Stimulated activated naive CD8-positive, alpha-beta T cell treated with anti-CD3 and anti-CD28 coated beads, Interleukin-15, Interleukin-2, amounts not matched to agents 100 ng/mL and 50 ng/mL, for 24 hours (primary cell): ENCODE measurements at regions not wholly inside any gene's neighbourhood (a gene's known extent, or its start where the extent isn't known, plus 50 kb on each side); places are given as distances from the start of the nearest gene placed in this dataset.

ENCODE experiments used
- H3K27ac Mint-ChIP-seq: one replicate; pipeline ENCODE4 v1.8.0; 2021; ENCODE audit warnings: mild to moderate bottlenecking, mixed read lengths
- H3K27me3 Mint-ChIP-seq: one replicate; pipeline ENCODE4 v1.8.0; 2021; ENCODE audit warnings: mixed read lengths
- H3K36me3 Mint-ChIP-seq: one replicate; pipeline ENCODE4 v1.8.0; 2021; ENCODE audit warnings: low read depth, mixed read lengths
- H3K4me1 Mint-ChIP-seq: one replicate; pipeline ENCODE4 v1.8.0; 2021; ENCODE audit warnings: low read depth, mixed read lengths
- H3K4me3 Mint-ChIP-seq: one replicate; pipeline ENCODE4 v1.8.0; 2021; ENCODE audit warnings: mild to moderate bottlenecking, mixed read lengths
- H3K9me3 Mint-ChIP-seq: one replicate; pipeline ENCODE4 v1.8.0; 2021; ENCODE audit warnings: mixed read lengths

GRCh38 chr22:26732284-26732683 is 74.9 kb downstream of the MIAT start:
- Mint-ChIP-seq H3K27ac (no peak overlapping the region), H3K27me3 (no peaks in the 10 kb centered on the region), H3K4me1 (no peaks in the 10 kb centered on the region), H3K9me3 (no peaks in the 10 kb centered on the region), H3K4me3 (no peak overlapping the region), H3K36me3 (peaks cover 46% of the 10 kb centered on the region)

DNA sequence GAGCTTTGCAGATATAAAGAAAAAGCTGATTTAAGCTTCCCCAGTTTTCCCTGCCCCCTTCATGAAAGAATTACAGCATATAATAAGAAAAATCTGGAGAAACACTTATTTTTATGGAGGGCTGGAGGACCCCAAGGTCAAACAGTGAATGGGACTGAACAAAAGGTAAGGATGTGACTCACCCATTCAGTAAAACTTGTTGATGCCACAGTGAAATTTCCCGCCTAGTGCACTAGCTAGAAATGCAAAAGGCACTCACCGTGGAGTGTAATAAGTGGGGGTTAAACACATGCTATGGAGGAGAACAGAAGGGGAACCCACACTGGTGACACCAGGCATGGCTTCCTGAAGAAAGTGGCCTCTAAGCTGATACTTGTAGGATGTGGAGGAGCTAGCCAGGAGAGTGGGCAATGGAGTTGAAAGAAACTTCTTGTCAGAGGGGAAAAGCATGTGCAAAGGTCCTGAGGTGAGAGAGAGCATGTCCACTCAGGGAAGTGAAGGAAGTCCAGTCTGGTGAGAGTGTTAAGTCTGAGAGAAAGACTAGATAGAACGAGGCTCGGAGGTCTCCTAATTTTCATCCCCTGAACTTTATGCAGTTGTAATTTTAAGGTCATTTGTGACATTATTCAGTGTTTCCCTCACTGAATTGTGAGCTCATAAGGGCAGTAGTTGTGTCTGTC is 77.1 kb downstream of the MIAT start:
- Mint-ChIP-seq H3K4me3 (no peak overlapping the region), H3K9me3 (no peaks in the 10 kb centered on the region), H3K27ac (no peak overlapping the region), H3K4me1 (no peaks in the 10 kb centered on the region), H3K36me3 (peaks cover 36% of the 10 kb centered on the region), H3K27me3 (no peaks in the 10 kb centered on the region)

DNA sequence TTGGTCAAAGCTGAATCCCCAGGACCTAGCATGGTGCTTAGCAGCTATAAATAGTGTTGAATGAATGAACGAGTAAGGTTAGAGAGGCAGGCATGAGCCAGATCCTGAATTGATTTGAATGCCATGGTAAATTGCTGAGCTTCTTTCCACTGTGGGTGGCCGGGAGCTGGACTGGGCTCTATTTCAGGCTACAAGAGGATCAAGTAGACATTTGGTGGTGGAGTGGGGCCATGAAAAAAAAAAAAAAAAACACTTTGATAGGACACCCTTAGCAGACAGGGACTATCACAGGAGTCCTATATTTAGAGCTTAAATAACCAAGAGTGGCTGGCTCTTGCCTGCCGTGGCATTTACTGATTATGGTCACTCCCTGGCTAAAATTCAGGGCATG is 77.6 kb downstream of the MIAT start:
- Mint-ChIP-seq H3K9me3 (no peaks in the 10 kb centered on the region), H3K4me3 (no peak overlapping the region), H3K36me3 (peaks cover 36% of the 10 kb centered on the region), H3K4me1 (no peaks in the 10 kb centered on the region), H3K27ac (no peak overlapping the region), H3K27me3 (no peaks in the 10 kb centered on the region)

- Mint-ChIP-seq H3K36me3 (peaks cover 33% of the 10 kb centered on the region), H3K4me3 (no peak overlapping the region)
Observed at GRCh38 chr22:26737262-26737661, 79.9 kb downstream of the MIAT start.

DNA sequence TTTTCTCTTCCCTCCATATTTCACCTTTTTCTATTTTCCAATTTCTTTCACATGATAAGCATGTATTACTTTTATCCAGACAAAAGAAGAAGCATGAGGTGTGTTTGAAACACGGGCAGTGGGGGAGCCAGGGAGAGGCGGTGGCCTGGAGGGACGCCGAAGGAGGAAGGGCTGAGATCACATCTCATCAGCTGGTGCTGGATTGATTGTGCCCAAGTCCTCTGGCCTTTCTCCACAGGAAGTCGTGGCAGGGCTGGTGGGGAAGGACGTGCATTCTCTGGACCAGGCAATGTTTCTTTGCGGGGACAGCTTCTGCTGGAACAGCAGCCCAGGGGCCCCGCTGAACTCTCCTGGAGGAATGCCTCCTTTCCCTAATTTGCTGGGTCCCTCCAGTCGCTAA is 82.9 kb downstream of the MIAT start:
- no peak overlapping the region for H3K4me3 Mint-ChIP-seq
- no peaks in the 10 kb centered on the region for H3K27me3 Mint-ChIP-seq
- H3K4me1 Mint-ChIP-seq = no peaks in the 10 kb centered on the region
- no peak overlapping the region for H3K27ac Mint-ChIP-seq
- peaks cover 14% of the 10 kb centered on the region for H3K36me3 Mint-ChIP-seq
- no peaks in the 10 kb centered on the region for H3K9me3 Mint-ChIP-seq

More at GRCh38 chr22:26737262-26737661, 79.9 kb downstream of the MIAT start:
- Mint-ChIP-seq H3K27me3 (no peaks in the 10 kb centered on the region), H3K27ac (no peak overlapping the region), H3K4me1 (no peaks in the 10 kb centered on the region), H3K9me3 (no peaks in the 10 kb centered on the region)

GRCh38 chr22:26743149-26743548 is 85.8 kb downstream of the MIAT start:
- no peaks in the 10 kb centered on the region for H3K9me3 Mint-ChIP-seq
- H3K27me3 Mint-ChIP-seq = no peaks in the 10 kb centered on the region
- H3K4me3 Mint-ChIP-seq = no peak overlapping the region
- peaks cover 7% of the 10 kb centered on the region for H3K36me3 Mint-ChIP-seq
- no peak overlapping the region for H3K27ac Mint-ChIP-seq
- no peaks in the 10 kb centered on the region for H3K4me1 Mint-ChIP-seq

GRCh38 chr22:26744892-26745808 is 87.8 kb downstream of the MIAT start:
- Mint-ChIP-seq H3K4me1 (no peaks in the 10 kb centered on the region), H3K36me3 (peaks cover 7% of the 10 kb centered on the region), H3K9me3 (no peaks in the 10 kb centered on the region), H3K4me3 (no peak overlapping the region), H3K27ac (no peak overlapping the region), H3K27me3 (no peaks in the 10 kb centered on the region)

DNA sequence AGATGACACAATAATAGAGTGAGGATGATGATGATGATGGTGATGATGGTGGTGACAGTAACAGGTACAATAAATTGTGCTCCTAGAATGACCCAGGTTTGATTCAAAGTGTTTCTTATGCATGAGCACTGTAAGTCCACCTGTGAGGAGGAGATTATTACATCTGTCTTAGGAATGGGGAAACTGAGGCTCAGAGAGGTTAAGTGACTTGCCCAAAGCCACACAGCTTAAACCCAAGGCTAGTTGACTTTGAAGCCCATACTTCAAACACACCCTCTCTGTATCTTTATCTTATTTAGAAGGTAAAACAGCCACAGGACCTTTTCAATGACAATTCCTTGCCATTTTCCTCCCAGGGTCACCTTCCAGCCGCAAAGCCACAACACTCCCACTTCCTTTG is 88.9 kb downstream of the MIAT start:
- H3K27ac Mint-ChIP-seq = no peak overlapping the region
- H3K9me3 Mint-ChIP-seq = no peaks in the 10 kb centered on the region
- H3K27me3 Mint-ChIP-seq = no peaks in the 10 kb centered on the region
- H3K36me3 Mint-ChIP-seq = peaks cover 7% of the 10 kb centered on the region
- no peak overlapping the region for H3K4me3 Mint-ChIP-seq
- no peaks in the 10 kb centered on the region for H3K4me1 Mint-ChIP-seq

DNA sequence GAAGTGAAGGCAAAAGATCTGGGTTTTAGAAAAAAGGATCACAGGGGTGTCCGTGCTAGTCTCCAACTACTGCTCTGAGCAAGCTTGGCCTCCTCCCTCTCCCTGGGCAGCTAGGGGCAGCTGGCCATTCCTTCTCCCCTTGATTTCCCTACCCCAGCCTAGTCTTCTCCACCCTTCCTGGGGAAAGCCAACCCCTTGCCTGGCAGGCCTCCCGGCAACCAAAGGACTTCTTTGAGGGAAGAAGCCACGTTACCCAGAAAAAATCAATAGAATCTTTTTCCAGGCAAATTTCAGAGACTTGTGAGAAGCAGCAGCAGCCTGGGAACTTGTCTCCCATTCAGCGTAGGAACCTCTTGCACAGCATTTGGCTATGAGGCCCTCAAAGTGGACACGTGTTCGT is 91.5 kb downstream of the MIAT start:
- Mint-ChIP-seq H3K36me3 (no peaks in the 10 kb centered on the region), H3K27ac (no peak overlapping the region), H3K4me3 (no peak overlapping the region), H3K27me3 (no peaks in the 10 kb centered on the region), H3K4me1 (no peaks in the 10 kb centered on the region), H3K9me3 (no peaks in the 10 kb centered on the region)

DNA sequence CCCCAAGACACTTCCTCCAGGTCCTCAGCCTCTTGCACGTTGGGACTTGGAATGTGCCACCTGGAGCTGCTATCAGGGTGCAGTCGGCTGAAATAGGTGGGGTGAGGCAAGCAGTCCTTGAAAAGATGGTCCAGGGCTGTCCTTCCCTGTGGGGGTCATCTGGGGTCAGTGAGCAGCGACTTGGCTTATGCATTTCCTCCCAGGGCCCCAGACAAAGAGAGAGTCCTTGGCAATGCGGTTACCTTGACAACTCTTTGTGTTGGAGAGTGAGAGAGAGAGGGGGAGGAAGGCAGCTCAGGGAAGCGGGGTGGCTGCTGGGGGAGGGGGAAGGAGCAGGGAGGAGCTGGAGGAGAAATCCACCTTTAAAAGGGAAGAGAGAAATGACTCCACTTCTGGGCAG is 93.8 kb downstream of the MIAT start:
- Mint-ChIP-seq H3K4me3 (no peak overlapping the region), H3K36me3 (no peaks in the 10 kb centered on the region), H3K9me3 (no peaks in the 10 kb centered on the region), H3K27ac (no peak overlapping the region), H3K27me3 (no peaks in the 10 kb centered on the region), H3K4me1 (no peaks in the 10 kb centered on the region)

DNA sequence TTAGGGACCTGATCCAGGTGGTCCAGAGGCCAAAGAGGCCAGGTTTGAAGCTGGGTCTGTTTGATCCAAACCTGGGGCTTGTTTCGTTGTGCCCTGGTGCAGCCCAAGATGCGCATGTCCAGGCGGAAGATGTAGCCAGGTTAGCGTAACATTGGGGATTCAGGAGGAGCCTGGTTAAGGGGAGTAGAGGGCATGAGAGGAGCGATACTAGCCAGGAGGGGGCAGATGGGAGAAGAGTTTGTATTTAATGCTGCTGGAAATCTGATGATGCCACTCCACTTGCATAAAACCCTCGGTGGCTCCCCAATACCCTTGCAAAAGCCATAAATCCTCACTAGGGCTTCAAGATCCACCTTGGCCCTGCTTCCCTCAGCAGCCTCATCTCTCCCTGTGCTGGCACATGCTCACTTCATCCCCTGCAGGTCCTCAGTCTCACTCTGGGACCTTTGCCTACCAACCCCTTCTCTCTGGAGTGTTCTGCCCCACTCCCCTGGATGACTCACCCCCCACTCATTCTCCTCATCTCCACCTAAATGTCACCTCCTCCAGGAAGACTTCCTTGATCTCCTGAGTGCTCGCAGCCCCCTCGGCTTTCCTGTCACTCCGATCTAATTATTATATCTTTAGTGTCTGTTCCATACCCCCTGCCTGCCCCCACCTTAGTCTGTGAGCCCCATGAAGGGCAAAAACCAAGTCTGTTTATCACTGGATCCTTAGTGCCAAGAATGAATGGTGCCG is 95.9 kb downstream of the MIAT start:
- H3K4me3 Mint-ChIP-seq = no peak overlapping the region
- no peak overlapping the region for H3K27ac Mint-ChIP-seq
- no peaks in the 10 kb centered on the region for H3K9me3 Mint-ChIP-seq
- H3K36me3 Mint-ChIP-seq = no peaks in the 10 kb centered on the region
- H3K27me3 Mint-ChIP-seq = no peaks in the 10 kb centered on the region
- H3K4me1 Mint-ChIP-seq = no peaks in the 10 kb centered on the region

DNA sequence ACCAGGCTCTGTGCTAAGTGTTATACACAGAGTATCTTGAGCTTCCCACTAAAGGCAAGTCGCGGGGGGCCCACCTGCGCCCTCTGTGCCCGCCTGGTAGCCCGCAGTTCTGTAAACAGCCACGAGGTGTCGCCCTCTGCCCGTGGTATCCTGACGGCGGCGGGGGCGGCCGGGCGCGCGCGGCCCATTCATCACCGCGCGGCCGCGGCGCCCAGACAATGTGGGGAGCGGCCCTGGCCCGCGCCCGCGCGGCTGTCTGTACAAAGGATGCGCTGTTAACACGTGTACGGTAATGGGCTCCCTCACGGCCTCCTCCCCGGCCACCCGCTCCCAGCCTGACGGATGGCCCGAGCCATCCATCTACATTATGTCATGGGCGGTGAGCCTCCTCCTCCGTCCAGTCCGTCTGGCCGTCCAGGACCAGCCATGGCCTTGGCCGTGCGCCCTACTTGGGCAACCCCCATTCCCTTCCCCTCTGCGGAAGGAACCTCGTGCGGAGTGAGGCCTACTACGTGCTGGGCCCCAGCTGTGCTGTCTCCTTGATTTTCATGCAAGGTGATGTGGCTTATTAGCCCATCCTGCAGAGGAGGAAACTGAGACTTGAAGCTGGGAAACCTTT is 99.4 kb downstream of the MIAT start:
- Mint-ChIP-seq H3K9me3 (no peaks in the 10 kb centered on the region), H3K27ac (no peak overlapping the region), H3K4me3 (peak overlapping the region; percentile 49), H3K27me3 (no peaks in the 10 kb centered on the region), H3K36me3 (no peaks in the 10 kb centered on the region), H3K4me1 (no peaks in the 10 kb centered on the region)

GRCh38 chr22:26757496-26757895 is 100.1 kb downstream of the MIAT start:
- H3K27me3 Mint-ChIP-seq = no peaks in the 10 kb centered on the region
- H3K4me3 Mint-ChIP-seq = no peak overlapping the region
- H3K9me3 Mint-ChIP-seq = no peaks in the 10 kb centered on the region
- no peaks in the 10 kb centered on the region for H3K36me3 Mint-ChIP-seq
- H3K27ac Mint-ChIP-seq = no peak overlapping the region
- no peaks in the 10 kb centered on the region for H3K4me1 Mint-ChIP-seq

DNA sequence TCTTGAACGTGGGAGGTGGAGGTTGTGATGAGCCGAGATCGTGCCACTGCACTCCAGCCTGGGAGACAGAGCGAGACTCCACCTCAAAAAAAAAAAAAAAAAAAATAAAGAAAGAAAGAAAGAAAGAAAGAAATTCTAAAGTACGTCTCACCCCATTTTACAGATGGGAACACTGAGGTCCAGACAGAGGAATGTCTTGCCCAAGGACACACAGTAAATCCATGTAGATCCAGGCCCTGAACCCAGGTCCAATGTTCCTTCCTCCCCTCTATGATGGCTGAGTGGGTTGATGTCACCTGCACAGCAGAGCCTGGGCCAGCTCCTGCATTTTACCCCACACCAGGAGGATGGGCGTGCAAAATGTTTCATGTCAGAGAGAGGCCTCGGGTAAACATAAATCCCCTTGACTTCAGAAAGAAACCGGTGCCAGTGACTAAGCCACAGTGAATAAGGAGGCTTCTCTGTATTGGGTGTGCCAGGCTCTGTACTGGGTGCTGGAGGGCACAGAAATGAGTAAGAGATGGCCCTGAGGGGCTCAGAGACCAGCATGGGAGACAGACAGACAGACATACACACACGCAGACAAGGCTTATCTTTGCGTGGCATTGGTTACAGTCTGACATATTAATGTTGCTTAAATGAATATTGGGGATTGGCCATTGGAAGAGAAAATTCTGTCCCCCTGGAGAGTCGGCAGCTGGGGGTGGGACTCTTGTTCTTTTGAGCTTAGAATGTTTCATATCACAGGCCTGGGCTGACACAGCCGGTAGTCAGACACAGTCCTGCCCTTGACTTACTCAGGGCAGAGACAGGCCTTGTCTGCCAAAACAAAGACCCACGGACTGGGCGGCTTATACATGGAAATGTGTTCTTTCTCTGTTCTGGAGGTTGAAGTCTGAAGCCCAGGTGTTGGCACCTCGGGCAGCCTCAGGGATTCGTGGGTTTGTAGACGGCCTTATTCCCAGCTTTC is 105.4 kb downstream of the MIAT start:
- no peak overlapping the region for H3K4me3 Mint-ChIP-seq
- H3K9me3 Mint-ChIP-seq = no peaks in the 10 kb centered on the region
- no peak overlapping the region for H3K27ac Mint-ChIP-seq
- H3K36me3 Mint-ChIP-seq = peaks cover 20% of the 10 kb centered on the region
- H3K4me1 Mint-ChIP-seq = peaks cover 4% of the 10 kb centered on the region
- no peaks in the 10 kb centered on the region for H3K27me3 Mint-ChIP-seq
